ENCODE measurements at regions not wholly inside any gene's neighbourhood (a gene's known extent, or its start where the extent isn't known, plus 50 kb on each side); places are given as distances from the start of the nearest gene placed in this dataset.

GRCh38 chr1:104617474-104617873 is 867.8 kb downstream of the AMY1C start:
- Histone ChIP-seq H4K20me1 (ENCODE audit: insufficient read depth, poor library complexity, severe bottlenecking) (no peaks in the 10 kb centered on the region), H3K36me3 (replicated peaks; ENCODE audit: insufficient read depth, low read depth) (no peaks in the 10 kb centered on the region), H2AFZ (no peak overlapping the region), H3K27ac (no peak overlapping the region), H3K9me3 (ENCODE audit: low read depth) (no peaks in the 10 kb centered on the region), H3K4me3 (no peak overlapping the region), H3K9me2 (replicated peaks; ENCODE audit: insufficient read depth) (no peaks in the 10 kb centered on the region), H3K4me2 (no peak overlapping the region), H3K79me2 (no peaks in the 10 kb centered on the region), H3K4me1 (ENCODE audit: insufficient read depth) (no peaks in the 10 kb centered on the region), H3K27me3 (no peaks in the 10 kb centered on the region)
- DNase-seq (ENCODE audit: low spot score) = no peak
- TF ChIP-seq EZH2 (IDR thresholded peaks at IDR 0.05; ENCODE audit: borderline replicate concordance) (no peak), EZH2phosphoT487 (IDR thresholded peaks at IDR 0.05; ENCODE audit: low read depth, severe bottlenecking, unreplicated experiment) (no peak), CTCF (IDR thresholded peaks at IDR 0.05; ENCODE audit: poor library complexity) (no peak)
- 79% methylated on average over 5 of the region's 5 CpGs for WGBS (ENCODE audit: low lambda C conversion rate, missing lambda C conversion rate)

GRCh38 chr1:104621221-104621620 is 871.5 kb downstream of the AMY1C start:
- Histone ChIP-seq H3K4me1 (ENCODE audit: insufficient read depth) (no peaks in the 10 kb centered on the region), H3K79me2 (no peaks in the 10 kb centered on the region), H3K9me2 (replicated peaks; ENCODE audit: insufficient read depth) (no peaks in the 10 kb centered on the region), H3K27me3 (no peaks in the 10 kb centered on the region), H3K36me3 (replicated peaks; ENCODE audit: insufficient read depth, low read depth) (no peaks in the 10 kb centered on the region), H3K27ac (no peak overlapping the region), H3K4me2 (no peak overlapping the region), H3K4me3 (no peak overlapping the region), H3K9me3 (ENCODE audit: low read depth) (no peaks in the 10 kb centered on the region), H4K20me1 (ENCODE audit: insufficient read depth, poor library complexity, severe bottlenecking) (no peaks in the 10 kb centered on the region), H2AFZ (no peak overlapping the region)
- TF ChIP-seq EZH2phosphoT487 (IDR thresholded peaks at IDR 0.05; ENCODE audit: low read depth, severe bottlenecking, unreplicated experiment) (no peak), CTCF (IDR thresholded peaks at IDR 0.05; ENCODE audit: poor library complexity) (no peak), EZH2 (IDR thresholded peaks at IDR 0.05; ENCODE audit: borderline replicate concordance) (no peak)
- WGBS (ENCODE audit: low lambda C conversion rate, missing lambda C conversion rate) = 75% methylated on average over 2 of the region's 2 CpGs
- DNase-seq (ENCODE audit: low spot score) = no peak

GRCh38 chr1:104624538-104624937 is 874.8 kb downstream of the AMY1C start:
- H3K9me2 ChIP-seq (replicated peaks; ENCODE audit: insufficient read depth) = no peaks in the 10 kb centered on the region
- H3K4me1 ChIP-seq (ENCODE audit: insufficient read depth) = no peaks in the 10 kb centered on the region
- no peaks in the 10 kb centered on the region for H3K36me3 ChIP-seq (replicated peaks; ENCODE audit: insufficient read depth, low read depth)
- H3K79me2 ChIP-seq = no peaks in the 10 kb centered on the region
- 92% methylated on average over 1 of the region's 1 CpG for WGBS (ENCODE audit: low lambda C conversion rate, missing lambda C conversion rate)
- no peak overlapping the region for H3K4me3 ChIP-seq
- no peaks in the 10 kb centered on the region for H3K9me3 ChIP-seq (ENCODE audit: low read depth)
- no peak for TF ChIP-seq CTCF (IDR thresholded peaks at IDR 0.05; ENCODE audit: poor library complexity)
- no peak for TF ChIP-seq EZH2 (IDR thresholded peaks at IDR 0.05; ENCODE audit: borderline replicate concordance)
- TF ChIP-seq EZH2phosphoT487 (IDR thresholded peaks at IDR 0.05; ENCODE audit: low read depth, severe bottlenecking, unreplicated experiment) = no peak
- no peak overlapping the region for H3K4me2 ChIP-seq
- DNase-seq (ENCODE audit: low spot score) = no peak
- no peak overlapping the region for H3K27ac ChIP-seq
- no peaks in the 10 kb centered on the region for H4K20me1 ChIP-seq (ENCODE audit: insufficient read depth, poor library complexity, severe bottlenecking)
- no peak overlapping the region for H2AFZ ChIP-seq
- H3K27me3 ChIP-seq = no peaks in the 10 kb centered on the region

- TF ChIP-seq EZH2 (IDR thresholded peaks at IDR 0.05; ENCODE audit: borderline replicate concordance) (no peak), EZH2phosphoT487 (IDR thresholded peaks at IDR 0.05; ENCODE audit: low read depth, severe bottlenecking, unreplicated experiment) (no peak), CTCF (IDR thresholded peaks at IDR 0.05; ENCODE audit: poor library complexity) (no peak)
Observed at GRCh38 chr1:104629589-104629988, 879.9 kb downstream of the AMY1C start.

More at GRCh38 chr1:104629589-104629988, 879.9 kb downstream of the AMY1C start:
- 61% methylated on average over 1 of the region's 1 CpG for WGBS (ENCODE audit: low lambda C conversion rate, missing lambda C conversion rate)
- no peaks in the 10 kb centered on the region for H3K27me3 ChIP-seq
- H3K9me3 ChIP-seq (ENCODE audit: low read depth) = no peaks in the 10 kb centered on the region
- H3K4me2 ChIP-seq = no peak overlapping the region
- no peaks in the 10 kb centered on the region for H3K4me1 ChIP-seq (ENCODE audit: insufficient read depth)
- H3K79me2 ChIP-seq = no peaks in the 10 kb centered on the region
- no peaks in the 10 kb centered on the region for H4K20me1 ChIP-seq (ENCODE audit: insufficient read depth, poor library complexity, severe bottlenecking)
- no peak overlapping the region for H2AFZ ChIP-seq
- no peak for DNase-seq (ENCODE audit: low spot score)
- H3K27ac ChIP-seq = no peak overlapping the region
- no peak overlapping the region for H3K4me3 ChIP-seq
- H3K9me2 ChIP-seq (replicated peaks; ENCODE audit: insufficient read depth) = no peaks in the 10 kb centered on the region
- H3K36me3 ChIP-seq (replicated peaks; ENCODE audit: insufficient read depth, low read depth) = no peaks in the 10 kb centered on the region
